ENCODE measurements at regions not wholly inside any gene's neighbourhood (a gene's known extent, or its start where the extent isn't known, plus 50 kb on each side); places are given as distances from the start of the nearest gene placed in this dataset.
"Not testable (repeated sequence)": the region's sequence is repeated elsewhere in the genome, so short reads cannot be mapped to it uniquely, and the experiment has no call there.

DNA sequence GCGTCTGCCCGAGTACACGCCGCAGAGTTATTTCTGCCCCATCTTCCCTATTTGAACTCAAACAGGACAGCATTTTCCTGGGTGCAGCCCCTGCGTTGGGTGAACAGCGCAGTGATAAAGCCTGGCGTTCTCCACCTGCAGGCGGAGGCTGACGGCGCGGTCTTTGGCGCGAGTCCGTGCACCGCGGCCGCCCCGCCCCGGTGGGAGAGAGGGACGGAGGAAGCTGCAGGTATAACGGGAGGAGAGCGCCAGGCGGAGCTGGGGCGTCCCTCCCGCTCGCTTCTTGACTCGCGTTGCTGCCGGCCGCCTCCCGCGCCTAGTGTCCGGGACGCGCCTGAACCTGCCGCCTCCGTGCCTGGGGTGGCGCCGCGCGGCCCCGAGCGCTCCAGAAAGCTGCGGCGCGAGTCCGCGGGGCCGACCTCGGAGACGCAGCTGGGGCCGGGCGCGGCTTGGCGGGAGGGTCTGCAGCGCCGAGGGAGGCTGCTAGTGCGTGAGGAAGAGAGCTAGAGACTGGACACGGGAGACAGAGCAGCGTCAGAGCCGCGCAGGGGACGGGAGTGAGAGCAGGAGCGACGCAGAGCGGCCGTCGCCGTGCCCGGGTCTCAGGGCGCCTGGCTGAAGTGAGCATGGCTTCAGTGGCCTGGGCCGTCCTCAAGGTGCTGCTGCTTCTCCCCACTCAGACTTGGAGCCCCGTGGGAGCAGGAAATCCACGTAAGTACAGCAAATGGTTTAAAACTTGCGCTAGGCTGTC is 140.7 kb downstream of the SPATA31A7 start:
- CTCF ChIA-PET; POLR2A ChIA-PET (ENCODE audit: unreplicated experiment); H3K79me2 ChIP-seq (ENCODE audit: low read depth); H4K20me1 ChIP-seq (ENCODE audit: insufficient read depth); H3K9me3 ChIP-seq (ENCODE audit: insufficient read depth, low read depth); BruUV-seq (replicated peaks); H3K4me1 ChIP-seq (replicated peaks; ENCODE audit: insufficient read depth); H3K27me3 ChIP-seq (ENCODE audit: insufficient read depth, low read depth); H3K27ac ChIP-seq; H2AFZ ChIP-seq; H3K9me2 ChIP-seq (ENCODE audit: insufficient read depth); intact Hi-C loops (cut with micrococcal nuclease; ENCODE audit: unreplicated experiment); H3F3A ChIP-seq (ENCODE audit: insufficient read depth, low read depth); H3K36me3 ChIP-seq (ENCODE audit: low read depth): not testable (repeated sequence)
- Histone ChIP-seq H3K4me3 (peak overlapping the region; percentile 39; the same call in 1 of the 2 replicates), H3K4me2 (peak overlapping the region; percentile 46; the same call in 1 of the 2 replicates)
- DNase-seq = peak in 1 of 2 experiments; percentile 55

DNA sequence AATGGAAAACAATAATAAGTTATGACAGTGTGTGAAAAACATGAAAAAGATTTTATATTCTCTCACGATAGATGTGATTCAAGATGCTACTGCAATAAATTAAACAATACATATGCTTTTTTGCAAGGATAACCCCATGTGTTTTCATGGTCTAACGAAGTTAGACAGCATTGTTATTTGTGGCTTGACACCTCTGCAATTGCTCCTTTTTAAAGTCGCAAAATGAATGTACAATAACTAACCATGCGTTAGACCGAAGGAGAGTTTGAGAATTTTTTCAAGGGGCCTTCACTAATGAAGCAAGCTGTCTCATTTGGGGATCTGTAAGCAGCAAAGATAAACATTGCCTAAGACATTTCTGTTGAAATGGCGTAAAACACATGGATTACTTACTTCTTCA is 167.1 kb downstream of the SPATA31A7 start:
- H3K4me2 ChIP-seq; BruUV-seq (replicated peaks); intact Hi-C loops (cut with micrococcal nuclease; ENCODE audit: unreplicated experiment); H3K79me2 ChIP-seq (ENCODE audit: low read depth); H3K9me2 ChIP-seq (ENCODE audit: insufficient read depth); H3F3A ChIP-seq (ENCODE audit: insufficient read depth, low read depth); H3K27ac ChIP-seq; POLR2A ChIA-PET (ENCODE audit: unreplicated experiment); H3K36me3 ChIP-seq (ENCODE audit: low read depth); H3K4me3 ChIP-seq; H3K9me3 ChIP-seq (ENCODE audit: insufficient read depth, low read depth); H3K27me3 ChIP-seq (ENCODE audit: insufficient read depth, low read depth); H4K20me1 ChIP-seq (ENCODE audit: insufficient read depth); DNase-seq; H2AFZ ChIP-seq; H3K4me1 ChIP-seq (replicated peaks; ENCODE audit: insufficient read depth); CTCF ChIA-PET: not testable (repeated sequence)

GRCh38 chr9:61374390-61374789 is 184.6 kb downstream of the SPATA31A7 start:
- H3K27me3 ChIP-seq (ENCODE audit: insufficient read depth, low read depth); H3K9me3 ChIP-seq (ENCODE audit: insufficient read depth, low read depth); H3K4me3 ChIP-seq; H3K9me2 ChIP-seq (ENCODE audit: insufficient read depth); H3K4me2 ChIP-seq; intact Hi-C loops (cut with micrococcal nuclease; ENCODE audit: unreplicated experiment); H3K36me3 ChIP-seq (ENCODE audit: low read depth); BruUV-seq (replicated peaks); H3F3A ChIP-seq (ENCODE audit: insufficient read depth, low read depth); H3K79me2 ChIP-seq (ENCODE audit: low read depth); POLR2A ChIA-PET (ENCODE audit: unreplicated experiment); CTCF ChIA-PET; H3K4me1 ChIP-seq (replicated peaks; ENCODE audit: insufficient read depth); H3K27ac ChIP-seq; H2AFZ ChIP-seq; H4K20me1 ChIP-seq (ENCODE audit: insufficient read depth); DNase-seq: not testable (repeated sequence)

DNA sequence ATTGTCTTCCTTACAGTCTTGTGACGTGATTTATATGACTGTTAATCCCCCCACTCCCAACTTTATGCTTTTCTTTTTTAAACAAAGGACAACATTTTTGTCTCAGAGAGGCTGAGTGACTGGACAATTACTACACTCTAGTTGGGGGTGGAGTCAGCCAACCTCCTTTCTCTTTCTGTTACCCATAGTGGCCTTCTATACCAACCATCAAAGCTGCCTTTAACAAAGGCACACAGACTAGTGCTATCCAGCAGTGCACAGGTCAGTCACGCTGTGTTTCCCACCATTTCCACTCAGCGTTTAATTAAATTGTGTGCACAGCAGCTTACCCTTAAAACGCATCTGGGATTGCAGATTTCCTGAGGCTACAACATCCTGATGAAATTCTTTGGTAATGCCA is 186.3 kb downstream of the SPATA31A7 start:
- BruUV-seq (replicated peaks); POLR2A ChIA-PET (ENCODE audit: unreplicated experiment); H3K36me3 ChIP-seq (ENCODE audit: low read depth); H3K4me3 ChIP-seq; H3K79me2 ChIP-seq (ENCODE audit: low read depth); CTCF ChIA-PET; H3K9me3 ChIP-seq (ENCODE audit: insufficient read depth, low read depth); H4K20me1 ChIP-seq (ENCODE audit: insufficient read depth); H3K4me2 ChIP-seq; H3K27me3 ChIP-seq (ENCODE audit: insufficient read depth, low read depth); H3K27ac ChIP-seq; H2AFZ ChIP-seq; H3K4me1 ChIP-seq (replicated peaks; ENCODE audit: insufficient read depth); H3F3A ChIP-seq (ENCODE audit: insufficient read depth, low read depth); DNase-seq; H3K9me2 ChIP-seq (ENCODE audit: insufficient read depth); intact Hi-C loops (cut with micrococcal nuclease; ENCODE audit: unreplicated experiment): not testable (repeated sequence)

- H2AFZ ChIP-seq; H3K9me3 ChIP-seq (ENCODE audit: insufficient read depth, low read depth); H3K27me3 ChIP-seq (ENCODE audit: insufficient read depth, low read depth); POLR2A ChIA-PET (ENCODE audit: unreplicated experiment); H3K36me3 ChIP-seq (ENCODE audit: low read depth); DNase-seq; H3K4me3 ChIP-seq; BruUV-seq (replicated peaks); H3K4me1 ChIP-seq (replicated peaks; ENCODE audit: insufficient read depth); H3K79me2 ChIP-seq (ENCODE audit: low read depth); H4K20me1 ChIP-seq (ENCODE audit: insufficient read depth); CTCF ChIA-PET; H3F3A ChIP-seq (ENCODE audit: insufficient read depth, low read depth); H3K27ac ChIP-seq; H3K9me2 ChIP-seq (ENCODE audit: insufficient read depth); H3K4me2 ChIP-seq; intact Hi-C loops (cut with micrococcal nuclease; ENCODE audit: unreplicated experiment): not testable (repeated sequence)
Observed at GRCh38 chr9:61386035-61386815, 196.4 kb downstream of the SPATA31A7 start.

DNA sequence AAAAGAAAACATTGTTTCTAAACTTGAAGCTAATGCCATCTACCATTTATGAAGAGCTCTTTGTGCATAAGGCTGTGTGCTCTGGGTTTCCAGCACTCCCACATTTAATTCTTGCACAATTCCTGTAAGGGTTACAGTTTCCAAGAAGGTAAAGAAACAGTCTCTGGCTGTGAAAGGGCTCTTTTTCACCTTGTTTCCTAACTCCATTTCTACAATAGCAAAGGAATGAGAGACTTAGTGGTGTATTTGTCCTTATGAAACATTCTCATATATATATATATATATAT is 196.9 kb downstream of the SPATA31A7 start:
- H3K36me3 ChIP-seq (ENCODE audit: low read depth); CTCF ChIA-PET; H3K4me2 ChIP-seq; H3K27ac ChIP-seq; H4K20me1 ChIP-seq (ENCODE audit: insufficient read depth); POLR2A ChIA-PET (ENCODE audit: unreplicated experiment); H3K4me3 ChIP-seq; H3K9me3 ChIP-seq (ENCODE audit: insufficient read depth, low read depth); H3K79me2 ChIP-seq (ENCODE audit: low read depth); BruUV-seq (replicated peaks); H3K9me2 ChIP-seq (ENCODE audit: insufficient read depth); intact Hi-C loops (cut with micrococcal nuclease; ENCODE audit: unreplicated experiment); H3F3A ChIP-seq (ENCODE audit: insufficient read depth, low read depth); H2AFZ ChIP-seq; H3K4me1 ChIP-seq (replicated peaks; ENCODE audit: insufficient read depth); H3K27me3 ChIP-seq (ENCODE audit: insufficient read depth, low read depth); DNase-seq: not testable (repeated sequence)

DNA sequence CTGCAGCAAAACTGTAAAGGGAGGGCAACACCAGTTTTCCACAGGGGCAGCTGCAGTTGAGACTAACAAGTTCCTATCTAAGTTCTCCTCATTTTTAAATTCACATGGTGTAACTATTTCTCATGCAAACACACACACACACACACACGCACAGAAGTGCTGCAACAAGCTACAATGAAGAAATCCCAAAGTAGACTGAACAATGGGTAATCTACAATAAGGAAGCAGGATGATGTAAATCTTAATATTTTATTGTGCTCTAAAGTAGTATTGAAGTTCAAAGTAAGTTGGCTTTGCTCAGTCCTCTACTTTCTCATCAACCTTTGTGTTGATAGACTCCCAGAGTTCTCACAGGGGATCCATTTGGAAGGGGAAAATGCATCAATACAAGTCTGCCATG is 212.9 kb downstream of the SPATA31A7 start:
- H3K36me3 ChIP-seq (ENCODE audit: low read depth); H3K9me3 ChIP-seq (ENCODE audit: insufficient read depth, low read depth); CTCF ChIA-PET; BruUV-seq (replicated peaks); intact Hi-C loops (cut with micrococcal nuclease; ENCODE audit: unreplicated experiment); H3K4me2 ChIP-seq; H4K20me1 ChIP-seq (ENCODE audit: insufficient read depth); DNase-seq; H3F3A ChIP-seq (ENCODE audit: insufficient read depth, low read depth); H3K4me1 ChIP-seq (replicated peaks; ENCODE audit: insufficient read depth); POLR2A ChIA-PET (ENCODE audit: unreplicated experiment); H3K27ac ChIP-seq; H3K79me2 ChIP-seq (ENCODE audit: low read depth); H3K27me3 ChIP-seq (ENCODE audit: insufficient read depth, low read depth); H2AFZ ChIP-seq; H3K4me3 ChIP-seq; H3K9me2 ChIP-seq (ENCODE audit: insufficient read depth): not testable (repeated sequence)

Data from PC-9 (cell line).